GM23338 (cell line): ENCODE measurements at regions not wholly inside any gene's neighbourhood (a gene's known extent, or its start where the extent isn't known, plus 50 kb on each side); places are given as distances from the start of the nearest gene placed in this dataset.
A peak's percentile ranks its signal among the peaks of the same experiment; 100 is the strongest.
"Not testable (repeated sequence)": the region's sequence is repeated elsewhere in the genome, so short reads cannot be mapped to it uniquely, and the experiment has no call there.

Source experiments
- ATAC-seq: fragments of 200-7000 bp; cut with Tn5 transposase; 3 replicates; pipeline ENCODE4 v1.9.1; 2020
- DNase-seq: peaks from one replicate; pipeline ENCODE4 v3.0.0-alpha.2; 2015; ENCODE audit warnings: low spot score
- H2AFZ ChIP-seq: fragments of 200-600 bp; sonication (generic); 2 replicates; pipeline ENCODE4 v1.8.0; 2016; ENCODE audit warnings: antibody characterized with exemption, mild to moderate bottlenecking, moderate library complexity
- H3F3A ChIP-seq: fragments of 200-600 bp; sonication (generic); replicated peaks from 2 replicates; pipeline ENCODE4 v1.8.0; 2017; ENCODE audit warnings: antibody characterized with exemption, mixed run types, low read depth
- H3K27ac ChIP-seq: fragments of 200-600 bp; sonication (generic); 2 replicates; pipeline ENCODE4 v1.6.1; 2016; ENCODE audit warnings: low read depth
- H3K27me3 ChIP-seq: fragments of 200-600 bp; sonication (generic); 2 replicates; pipeline ENCODE4 v1.8.0; 2016; ENCODE audit warnings: mild to moderate bottlenecking, mixed run types, moderate library complexity; ENCODE audit not compliant: insufficient read depth
- H3K36me3 ChIP-seq: fragments of 200-600 bp; sonication (generic); 2 replicates; pipeline ENCODE4 v1.8.0; 2016; ENCODE audit warnings: mild to moderate bottlenecking; ENCODE audit not compliant: insufficient read depth
- H3K4me1 ChIP-seq: fragments of 200-600 bp; sonication (generic); 2 replicates; pipeline ENCODE4 v1.8.0; 2016; ENCODE audit warnings: mild to moderate bottlenecking, moderate library complexity; ENCODE audit not compliant: insufficient read depth
- H3K4me2 ChIP-seq: fragments of 200-600 bp; sonication (generic); 2 replicates; pipeline ENCODE4 v1.7.1; 2017; ENCODE audit warnings: mixed run types
- H3K4me3 ChIP-seq: fragments of 200-600 bp; sonication (generic); 2 replicates; pipeline ENCODE4 v1.6.1; 2016; ENCODE audit warnings: mixed run types
- H3K79me2 ChIP-seq: fragments of 200-600 bp; sonication (generic); replicated peaks from 2 replicates; pipeline ENCODE4 v1.8.0; 2017; ENCODE audit warnings: mild to moderate bottlenecking; ENCODE audit not compliant: insufficient read depth
- H3K9me2 ChIP-seq: fragments of 200-600 bp; sonication (generic); 2 replicates; pipeline ENCODE4 v1.8.0; 2017; ENCODE audit not compliant: insufficient read depth
- H4K20me1 ChIP-seq: fragments of 200-600 bp; sonication (generic); replicated peaks from 2 replicates; pipeline ENCODE4 v1.8.0; 2017; ENCODE audit warnings: mild to moderate bottlenecking; ENCODE audit not compliant: insufficient read depth
- H3K27ac Mint-ChIP-seq: 2 replicates; pipeline ENCODE4 v1.8.0; 2020; ENCODE audit warnings: inconsistent platforms, mild to moderate bottlenecking, moderate library complexity, mixed read lengths
- H3K27me3 Mint-ChIP-seq: 3 replicates; pipeline ENCODE4 v1.8.0; 2022; ENCODE audit warnings: low read depth, mild to moderate bottlenecking, moderate library complexity, mixed read lengths, inconsistent platforms; ENCODE audit not compliant: insufficient read depth, poor library complexity
- H3K36me3 Mint-ChIP-seq: 3 replicates; pipeline ENCODE4 v1.8.0; 2021; ENCODE audit warnings: low read depth, mild to moderate bottlenecking, inconsistent platforms, moderate library complexity, mixed read lengths
- H3K4me1 Mint-ChIP-seq: 3 replicates; pipeline ENCODE4 v1.8.0; 2020; ENCODE audit warnings: mild to moderate bottlenecking, inconsistent platforms, mixed read lengths
- H3K4me3 Mint-ChIP-seq: 3 replicates; pipeline ENCODE4 v1.8.0; 2021; ENCODE audit warnings: moderate library complexity, mild to moderate bottlenecking, inconsistent platforms, mixed read lengths
- H3K9me3 Mint-ChIP-seq: 3 replicates; pipeline ENCODE4 v1.8.0; 2020; ENCODE audit warnings: moderate library complexity, mild to moderate bottlenecking, inconsistent platforms, mixed read lengths
- CREB1 ChIP-seq: fragments of 250-450 bp; sonication (Bioruptor Pico); IDR thresholded peaks from 2 replicates; pipeline ENCODE4 v1.5.0; 2020; ENCODE audit warnings: low read depth, mild to moderate bottlenecking, moderate library complexity
- EZH2 ChIP-seq: fragments of 200-600 bp; sonication (generic); IDR thresholded peaks from one replicate; pipeline ENCODE4 v1.8.0; 2017; ENCODE audit warnings: antibody characterized with exemption, mild to moderate bottlenecking, low read depth; ENCODE audit not compliant: unreplicated experiment
- EZH2phosphoT487 ChIP-seq: fragments of 200-600 bp; sonication (generic); IDR thresholded peaks from one replicate; pipeline ENCODE4 v1.8.1; 2018; ENCODE audit warnings: antibody characterized with exemption; ENCODE audit not compliant: unreplicated experiment
- JUNB ChIP-seq: IDR thresholded peaks from one replicate; pipeline ENCODE4 v1.6.1; 2016; ENCODE audit warnings: antibody characterized with exemption; ENCODE audit not compliant: unreplicated experiment
- POLR2AphosphoS5 ChIP-seq: IDR thresholded peaks from 2 replicates; pipeline ENCODE4 v1.6.1; 2016; ENCODE audit warnings: antibody characterized with exemption, low read depth
- STAT1 ChIP-seq: IDR thresholded peaks from one replicate; pipeline ENCODE4 v1.6.1; 2016; ENCODE audit warnings: antibody characterized with exemption; ENCODE audit not compliant: unreplicated experiment
- ZNF331 ChIP-seq: fragments of 250-450 bp; sonication (Bioruptor Pico); IDR thresholded peaks from 2 replicates; pipeline ENCODE4 v1.5.0; 2020; ENCODE audit warnings: low read depth, mild to moderate bottlenecking, moderate library complexity
- TF ChIP-seq, protein P1 (sequence below): IDR thresholded peaks from 2 replicates; pipeline ENCODE4 v1.6.1; 2016; ENCODE audit warnings: antibody characterized with exemption
- TF ChIP-seq, protein P2 (sequence below): fragments of 250-450 bp; sonication (Bioruptor Pico); IDR thresholded peaks from 2 replicates; pipeline ENCODE4 v1.5.0; 2020; ENCODE audit warnings: mild to moderate bottlenecking, moderate library complexity
- TF ChIP-seq, protein P3 (sequence below): IDR thresholded peaks from one replicate; pipeline ENCODE4 v1.6.1; 2018; ENCODE audit warnings: antibody characterized with exemption; ENCODE audit not compliant: unreplicated experiment
- TF ChIP-seq, protein P4 (sequence below), 2 experiments: fragments of 200-600 bp in 1 of 2; sonication (generic) in 1 of 2; conservative IDR thresholded peaks; 2 replicates each; pipeline versions ENCODE4 v1.5.1 to v1.6.1; 2016 to 2017; ENCODE audit warnings: antibody characterized with exemption in 2 of 2, low read depth in 2 of 2, mild to moderate bottlenecking in 2 of 2, moderate library complexity in 1 of 2

DNA sequence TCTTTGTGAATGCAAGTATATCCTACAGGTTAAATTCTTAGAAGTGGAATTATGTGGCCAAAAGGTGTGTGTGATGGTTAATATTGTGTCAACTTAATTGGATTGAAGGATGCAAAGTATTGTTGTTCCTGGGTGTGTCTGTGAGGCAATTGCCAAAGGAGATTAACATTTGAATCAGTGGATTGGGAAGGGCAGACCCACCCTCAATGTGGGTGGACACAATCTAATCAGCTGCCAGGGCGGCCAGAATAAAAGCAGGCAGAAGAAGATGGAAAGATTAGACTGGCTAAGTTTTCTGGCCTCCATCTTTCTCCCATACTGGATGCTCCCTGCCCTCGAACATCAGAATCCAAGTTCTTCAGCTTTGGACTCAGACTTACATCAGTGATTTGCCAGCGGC, 76.2 kb upstream of the GBA3 start:
- TF ChIP-seq JUNB: no peak
- no peak for TF ChIP-seq EZH2phosphoT487
- TF ChIP-seq, protein P1, sequence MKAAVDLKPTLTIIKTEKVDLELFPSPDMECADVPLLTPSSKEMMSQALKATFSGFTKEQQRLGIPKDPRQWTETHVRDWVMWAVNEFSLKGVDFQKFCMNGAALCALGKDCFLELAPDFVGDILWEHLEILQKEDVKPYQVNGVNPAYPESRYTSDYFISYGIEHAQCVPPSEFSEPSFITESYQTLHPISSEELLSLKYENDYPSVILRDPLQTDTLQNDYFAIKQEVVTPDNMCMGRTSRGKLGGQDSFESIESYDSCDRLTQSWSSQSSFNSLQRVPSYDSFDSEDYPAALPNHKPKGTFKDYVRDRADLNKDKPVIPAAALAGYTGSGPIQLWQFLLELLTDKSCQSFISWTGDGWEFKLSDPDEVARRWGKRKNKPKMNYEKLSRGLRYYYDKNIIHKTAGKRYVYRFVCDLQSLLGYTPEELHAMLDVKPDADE: no peak
- TF ChIP-seq POLR2AphosphoS5: no peak
- TF ChIP-seq, protein P2, sequence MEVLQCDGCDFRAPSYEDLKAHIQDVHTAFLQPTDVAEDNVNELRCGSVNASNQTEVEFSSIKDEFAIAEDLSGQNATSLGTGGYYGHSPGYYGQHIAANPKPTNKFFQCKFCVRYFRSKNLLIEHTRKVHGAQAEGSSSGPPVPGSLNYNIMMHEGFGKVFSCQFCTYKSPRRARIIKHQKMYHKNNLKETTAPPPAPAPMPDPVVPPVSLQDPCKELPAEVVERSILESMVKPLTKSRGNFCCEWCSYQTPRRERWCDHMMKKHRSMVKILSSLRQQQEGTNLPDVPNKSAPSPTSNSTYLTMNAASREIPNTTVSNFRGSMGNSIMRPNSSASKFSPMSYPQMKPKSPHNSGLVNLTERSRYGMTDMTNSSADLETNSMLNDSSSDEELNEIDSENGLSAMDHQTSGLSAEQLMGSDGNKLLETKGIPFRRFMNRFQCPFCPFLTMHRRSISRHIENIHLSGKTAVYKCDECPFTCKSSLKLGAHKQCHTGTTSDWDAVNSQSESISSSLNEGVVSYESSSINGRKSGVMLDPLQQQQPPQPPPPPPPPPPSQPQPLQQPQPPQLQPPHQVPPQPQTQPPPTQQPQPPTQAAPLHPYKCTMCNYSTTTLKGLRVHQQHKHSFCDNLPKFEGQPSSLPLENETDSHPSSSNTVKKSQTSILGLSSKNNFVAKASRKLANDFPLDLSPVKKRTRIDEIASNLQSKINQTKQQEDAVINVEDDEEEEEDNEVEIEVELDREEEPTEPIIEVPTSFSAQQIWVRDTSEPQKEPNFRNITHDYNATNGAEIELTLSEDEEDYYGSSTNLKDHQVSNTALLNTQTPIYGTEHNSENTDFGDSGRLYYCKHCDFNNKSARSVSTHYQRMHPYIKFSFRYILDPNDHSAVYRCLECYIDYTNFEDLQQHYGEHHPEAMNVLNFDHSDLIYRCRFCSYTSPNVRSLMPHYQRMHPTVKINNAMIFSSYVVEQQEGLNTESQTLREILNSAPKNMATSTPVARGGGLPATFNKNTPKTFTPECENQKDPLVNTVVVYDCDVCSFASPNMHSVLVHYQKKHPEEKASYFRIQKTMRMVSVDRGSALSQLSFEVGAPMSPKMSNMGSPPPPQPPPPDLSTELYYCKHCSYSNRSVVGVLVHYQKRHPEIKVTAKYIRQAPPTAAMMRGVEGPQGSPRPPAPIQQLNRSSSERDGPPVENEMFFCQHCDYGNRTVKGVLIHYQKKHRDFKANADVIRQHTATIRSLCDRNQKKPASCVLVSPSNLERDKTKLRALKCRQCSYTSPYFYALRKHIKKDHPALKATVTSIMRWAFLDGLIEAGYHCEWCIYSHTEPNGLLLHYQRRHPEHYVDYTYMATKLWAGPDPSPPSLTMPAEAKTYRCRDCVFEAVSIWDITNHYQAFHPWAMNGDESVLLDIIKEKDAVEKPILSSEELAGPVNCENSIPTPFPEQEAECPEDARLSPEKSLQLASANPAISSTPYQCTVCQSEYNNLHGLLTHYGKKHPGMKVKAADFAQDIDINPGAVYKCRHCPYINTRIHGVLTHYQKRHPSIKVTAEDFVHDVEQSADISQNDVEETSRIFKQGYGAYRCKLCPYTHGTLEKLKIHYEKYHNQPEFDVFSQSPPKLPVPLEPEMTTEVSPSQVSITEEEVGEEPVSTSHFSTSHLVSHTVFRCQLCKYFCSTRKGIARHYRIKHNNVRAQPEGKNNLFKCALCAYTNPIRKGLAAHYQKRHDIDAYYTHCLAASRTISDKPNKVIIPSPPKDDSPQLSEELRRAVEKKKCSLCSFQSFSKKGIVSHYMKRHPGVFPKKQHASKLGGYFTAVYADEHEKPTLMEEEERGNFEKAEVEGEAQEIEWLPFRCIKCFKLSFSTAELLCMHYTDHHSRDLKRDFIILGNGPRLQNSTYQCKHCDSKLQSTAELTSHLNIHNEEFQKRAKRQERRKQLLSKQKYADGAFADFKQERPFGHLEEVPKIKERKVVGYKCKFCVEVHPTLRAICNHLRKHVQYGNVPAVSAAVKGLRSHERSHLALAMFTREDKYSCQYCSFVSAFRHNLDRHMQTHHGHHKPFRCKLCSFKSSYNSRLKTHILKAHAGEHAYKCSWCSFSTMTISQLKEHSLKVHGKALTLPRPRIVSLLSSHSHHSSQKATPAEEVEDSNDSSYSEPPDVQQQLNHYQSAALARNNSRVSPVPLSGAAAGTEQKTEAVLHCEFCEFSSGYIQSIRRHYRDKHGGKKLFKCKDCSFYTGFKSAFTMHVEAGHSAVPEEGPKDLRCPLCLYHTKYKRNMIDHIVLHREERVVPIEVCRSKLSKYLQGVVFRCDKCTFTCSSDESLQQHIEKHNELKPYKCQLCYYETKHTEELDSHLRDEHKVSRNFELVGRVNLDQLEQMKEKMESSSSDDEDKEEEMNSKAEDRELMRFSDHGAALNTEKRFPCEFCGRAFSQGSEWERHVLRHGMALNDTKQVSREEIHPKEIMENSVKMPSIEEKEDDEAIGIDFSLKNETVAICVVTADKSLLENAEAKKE (CRISPR knock-in tag): no peak
- TF ChIP-seq CREB1 (CRISPR knock-in tag): no peak
- TF ChIP-seq, protein P3, sequence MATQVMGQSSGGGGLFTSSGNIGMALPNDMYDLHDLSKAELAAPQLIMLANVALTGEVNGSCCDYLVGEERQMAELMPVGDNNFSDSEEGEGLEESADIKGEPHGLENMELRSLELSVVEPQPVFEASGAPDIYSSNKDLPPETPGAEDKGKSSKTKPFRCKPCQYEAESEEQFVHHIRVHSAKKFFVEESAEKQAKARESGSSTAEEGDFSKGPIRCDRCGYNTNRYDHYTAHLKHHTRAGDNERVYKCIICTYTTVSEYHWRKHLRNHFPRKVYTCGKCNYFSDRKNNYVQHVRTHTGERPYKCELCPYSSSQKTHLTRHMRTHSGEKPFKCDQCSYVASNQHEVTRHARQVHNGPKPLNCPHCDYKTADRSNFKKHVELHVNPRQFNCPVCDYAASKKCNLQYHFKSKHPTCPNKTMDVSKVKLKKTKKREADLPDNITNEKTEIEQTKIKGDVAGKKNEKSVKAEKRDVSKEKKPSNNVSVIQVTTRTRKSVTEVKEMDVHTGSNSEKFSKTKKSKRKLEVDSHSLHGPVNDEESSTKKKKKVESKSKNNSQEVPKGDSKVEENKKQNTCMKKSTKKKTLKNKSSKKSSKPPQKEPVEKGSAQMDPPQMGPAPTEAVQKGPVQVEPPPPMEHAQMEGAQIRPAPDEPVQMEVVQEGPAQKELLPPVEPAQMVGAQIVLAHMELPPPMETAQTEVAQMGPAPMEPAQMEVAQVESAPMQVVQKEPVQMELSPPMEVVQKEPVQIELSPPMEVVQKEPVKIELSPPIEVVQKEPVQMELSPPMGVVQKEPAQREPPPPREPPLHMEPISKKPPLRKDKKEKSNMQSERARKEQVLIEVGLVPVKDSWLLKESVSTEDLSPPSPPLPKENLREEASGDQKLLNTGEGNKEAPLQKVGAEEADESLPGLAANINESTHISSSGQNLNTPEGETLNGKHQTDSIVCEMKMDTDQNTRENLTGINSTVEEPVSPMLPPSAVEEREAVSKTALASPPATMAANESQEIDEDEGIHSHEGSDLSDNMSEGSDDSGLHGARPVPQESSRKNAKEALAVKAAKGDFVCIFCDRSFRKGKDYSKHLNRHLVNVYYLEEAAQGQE: no peak
- no peak for TF ChIP-seq ZNF331 (CRISPR knock-in tag)
- TF ChIP-seq, protein P4, sequence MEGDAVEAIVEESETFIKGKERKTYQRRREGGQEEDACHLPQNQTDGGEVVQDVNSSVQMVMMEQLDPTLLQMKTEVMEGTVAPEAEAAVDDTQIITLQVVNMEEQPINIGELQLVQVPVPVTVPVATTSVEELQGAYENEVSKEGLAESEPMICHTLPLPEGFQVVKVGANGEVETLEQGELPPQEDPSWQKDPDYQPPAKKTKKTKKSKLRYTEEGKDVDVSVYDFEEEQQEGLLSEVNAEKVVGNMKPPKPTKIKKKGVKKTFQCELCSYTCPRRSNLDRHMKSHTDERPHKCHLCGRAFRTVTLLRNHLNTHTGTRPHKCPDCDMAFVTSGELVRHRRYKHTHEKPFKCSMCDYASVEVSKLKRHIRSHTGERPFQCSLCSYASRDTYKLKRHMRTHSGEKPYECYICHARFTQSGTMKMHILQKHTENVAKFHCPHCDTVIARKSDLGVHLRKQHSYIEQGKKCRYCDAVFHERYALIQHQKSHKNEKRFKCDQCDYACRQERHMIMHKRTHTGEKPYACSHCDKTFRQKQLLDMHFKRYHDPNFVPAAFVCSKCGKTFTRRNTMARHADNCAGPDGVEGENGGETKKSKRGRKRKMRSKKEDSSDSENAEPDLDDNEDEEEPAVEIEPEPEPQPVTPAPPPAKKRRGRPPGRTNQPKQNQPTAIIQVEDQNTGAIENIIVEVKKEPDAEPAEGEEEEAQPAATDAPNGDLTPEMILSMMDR (conservative IDR thresholded peaks at IDR 0.05; ENCODE audit: low read depth in 2 of 2): no peak
- TF ChIP-seq EZH2: no peak
- TF ChIP-seq STAT1: no peak
- peaks cover 20% of the 10 kb centered on the region for H3K4me1 Mint-ChIP-seq
- H3K9me2 ChIP-seq: no peaks in the 10 kb centered on the region
- no peak overlapping the region for H3K27ac Mint-ChIP-seq
- H3K4me2 ChIP-seq: no peak overlapping the region
- H3K27ac ChIP-seq: no peak overlapping the region
- no peak overlapping the region for H3K4me3 Mint-ChIP-seq
- H3K4me1 ChIP-seq: peaks cover 15% of the 10 kb centered on the region
- no peak overlapping the region for H3K4me3 ChIP-seq
- H3K9me3 Mint-ChIP-seq: no peaks in the 10 kb centered on the region
- H4K20me1 ChIP-seq: no peaks in the 10 kb centered on the region
- no peaks in the 10 kb centered on the region for H3K79me2 ChIP-seq
- no peaks in the 10 kb centered on the region for H3K27me3 ChIP-seq
- DNase-seq (no peak), ATAC-seq (no peak)
- no peaks in the 10 kb centered on the region for H3F3A ChIP-seq
- no peaks in the 10 kb centered on the region for H3K36me3 ChIP-seq
- peaks cover 2% of the 10 kb centered on the region for H3K27me3 Mint-ChIP-seq
- no peaks in the 10 kb centered on the region for H3K36me3 Mint-ChIP-seq
- H2AFZ ChIP-seq: peak overlapping the region; percentile 74; the same call in 1 of the 2 replicates

DNA sequence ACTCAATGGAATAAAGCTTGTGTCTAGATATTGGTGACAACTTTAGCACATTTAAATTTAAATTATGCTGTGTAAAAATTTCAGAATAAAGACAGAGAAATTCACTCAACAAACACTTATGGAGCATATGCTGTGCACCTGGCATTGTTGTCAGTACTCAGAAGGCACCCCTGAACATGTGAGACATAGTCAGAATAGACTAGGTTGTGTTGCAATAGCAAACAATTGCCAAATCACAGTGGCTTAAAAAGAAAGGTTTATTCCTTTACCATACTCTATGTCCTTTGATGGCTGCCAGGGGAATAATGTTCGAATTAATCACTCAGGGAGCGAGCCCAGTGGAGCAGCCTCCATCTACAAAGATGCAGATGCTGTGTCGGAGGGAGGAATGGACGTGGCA, 72.6 kb upstream of the GBA3 start:
- ATAC-seq, DNase-seq, H3K4me2 ChIP-seq: not testable (repeated sequence)

More for the DNA sequence above, 72.6 kb upstream of the GBA3 start:
- H3K4me3 Mint-ChIP-seq, H3F3A ChIP-seq, H3K27me3 Mint-ChIP-seq, H3K27ac Mint-ChIP-seq, H3K27me3 ChIP-seq, H3K9me2 ChIP-seq, H2AFZ ChIP-seq, H3K79me2 ChIP-seq, H3K27ac ChIP-seq, H3K36me3 ChIP-seq, H3K36me3 Mint-ChIP-seq, H4K20me1 ChIP-seq, H3K9me3 Mint-ChIP-seq, H3K4me3 ChIP-seq: not testable (repeated sequence)
- peaks cover 15% of the 10 kb centered on the region for H3K4me1 ChIP-seq
- peaks cover 26% of the 10 kb centered on the region for H3K4me1 Mint-ChIP-seq
